MM.1S (cell line): ENCODE measurements at regions not wholly inside any gene's neighbourhood (a gene's known extent, or its start where the extent isn't known, plus 50 kb on each side); places are given as distances from the start of the nearest gene placed in this dataset.

ENCODE experiments used
- EZH2 ChIP-seq: fragments of 300-600 bp; sonication (generic); optimal IDR thresholded peaks from 2 replicates; pipeline ENCODE3; 2017; ENCODE audit warnings: low read depth, mild to moderate bottlenecking, antibody characterized with exemption, low read length, mixed read lengths
- TF ChIP-seq, protein P1 (sequence below): fragments of 300-600 bp; sonication (generic); IDR thresholded peaks from 2 replicates; pipeline ENCODE4 v1.5.1; 2016; ENCODE audit warnings: antibody characterized with exemption, low read length, mixed read lengths

DNA sequence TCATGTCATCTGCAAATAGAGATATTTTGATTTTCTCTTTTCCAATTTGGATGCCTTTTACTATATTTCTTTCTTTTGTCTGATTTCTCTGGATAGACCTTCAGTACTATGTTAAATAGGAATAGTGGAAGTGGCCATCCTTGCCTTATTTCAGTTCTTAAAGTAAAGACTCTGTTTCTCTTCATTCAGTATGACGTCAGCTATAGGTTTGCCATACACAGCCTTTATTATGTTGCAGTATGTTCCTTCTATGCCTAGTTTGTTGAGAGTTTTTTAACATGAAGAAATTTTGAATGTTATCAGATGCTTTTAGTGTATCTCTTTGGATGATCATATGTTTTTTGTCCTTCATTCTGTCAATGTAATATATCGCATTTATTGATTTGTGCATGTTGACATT is 566.7 kb upstream of the ROBO1 start:
- TF ChIP-seq, protein P1, sequence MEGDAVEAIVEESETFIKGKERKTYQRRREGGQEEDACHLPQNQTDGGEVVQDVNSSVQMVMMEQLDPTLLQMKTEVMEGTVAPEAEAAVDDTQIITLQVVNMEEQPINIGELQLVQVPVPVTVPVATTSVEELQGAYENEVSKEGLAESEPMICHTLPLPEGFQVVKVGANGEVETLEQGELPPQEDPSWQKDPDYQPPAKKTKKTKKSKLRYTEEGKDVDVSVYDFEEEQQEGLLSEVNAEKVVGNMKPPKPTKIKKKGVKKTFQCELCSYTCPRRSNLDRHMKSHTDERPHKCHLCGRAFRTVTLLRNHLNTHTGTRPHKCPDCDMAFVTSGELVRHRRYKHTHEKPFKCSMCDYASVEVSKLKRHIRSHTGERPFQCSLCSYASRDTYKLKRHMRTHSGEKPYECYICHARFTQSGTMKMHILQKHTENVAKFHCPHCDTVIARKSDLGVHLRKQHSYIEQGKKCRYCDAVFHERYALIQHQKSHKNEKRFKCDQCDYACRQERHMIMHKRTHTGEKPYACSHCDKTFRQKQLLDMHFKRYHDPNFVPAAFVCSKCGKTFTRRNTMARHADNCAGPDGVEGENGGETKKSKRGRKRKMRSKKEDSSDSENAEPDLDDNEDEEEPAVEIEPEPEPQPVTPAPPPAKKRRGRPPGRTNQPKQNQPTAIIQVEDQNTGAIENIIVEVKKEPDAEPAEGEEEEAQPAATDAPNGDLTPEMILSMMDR: no peak
- no peak for TF ChIP-seq EZH2
